HG02610 (cell line): ENCODE measurements at regions not wholly inside any gene's neighbourhood (a gene's known extent, or its start where the extent isn't known, plus 50 kb on each side); places are given as distances from the start of the nearest gene placed in this dataset.
A peak's percentile ranks its signal among the peaks of the same experiment; 100 is the strongest.
"Not testable (repeated sequence)": the region's sequence is repeated elsewhere in the genome, so short reads cannot be mapped to it uniquely, and the experiment has no call there.

Experiments used
- ATAC-seq: cut with Tn5 transposase; IDR thresholded peaks from one replicate; pipeline ENCODE4 v1.9.1; 2021; ENCODE audit warnings: mild to moderate bottlenecking, moderate library complexity; ENCODE audit not compliant: unreplicated experiment

GRCh38 chr1:144140243-144140642, 168.5 kb upstream of the FAM72C start:
- not testable (repeated sequence) for ATAC-seq

DNA sequence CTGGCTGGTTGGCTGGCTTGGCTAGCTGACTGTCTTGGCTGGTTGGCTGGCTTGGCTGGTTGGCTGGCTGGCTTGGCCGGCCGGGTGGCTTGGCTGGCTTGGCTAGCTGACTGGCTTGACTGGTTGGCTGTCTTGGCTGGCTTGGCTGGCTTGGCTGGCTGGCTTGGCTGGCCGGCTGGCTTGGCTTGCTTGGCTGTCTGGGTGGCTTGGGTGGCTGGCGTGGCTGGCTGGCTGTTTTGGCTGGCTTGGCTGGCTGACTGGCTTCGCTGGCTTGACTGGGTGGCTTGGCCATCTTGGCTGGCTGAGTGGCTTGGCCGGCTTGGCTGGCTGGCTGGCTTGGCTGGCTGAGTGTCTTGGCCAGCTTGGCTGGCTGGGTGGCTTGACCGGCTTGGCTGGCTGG, 133.2 kb upstream of the FAM72C start:
- ATAC-seq = not testable (repeated sequence)

- ATAC-seq = not testable (repeated sequence)
These were observed 132.4 kb upstream of the FAM72C start for GRCh38 chr1:144104000-144104677.

- not testable (repeated sequence) for ATAC-seq
These were observed 131.5 kb upstream of the FAM72C start for GRCh38 chr1:144103156-144103880.

- ATAC-seq = not testable (repeated sequence)
These were observed 130.4 kb upstream of the FAM72C start for GRCh38 chr1:144102046-144102745.

DNA sequence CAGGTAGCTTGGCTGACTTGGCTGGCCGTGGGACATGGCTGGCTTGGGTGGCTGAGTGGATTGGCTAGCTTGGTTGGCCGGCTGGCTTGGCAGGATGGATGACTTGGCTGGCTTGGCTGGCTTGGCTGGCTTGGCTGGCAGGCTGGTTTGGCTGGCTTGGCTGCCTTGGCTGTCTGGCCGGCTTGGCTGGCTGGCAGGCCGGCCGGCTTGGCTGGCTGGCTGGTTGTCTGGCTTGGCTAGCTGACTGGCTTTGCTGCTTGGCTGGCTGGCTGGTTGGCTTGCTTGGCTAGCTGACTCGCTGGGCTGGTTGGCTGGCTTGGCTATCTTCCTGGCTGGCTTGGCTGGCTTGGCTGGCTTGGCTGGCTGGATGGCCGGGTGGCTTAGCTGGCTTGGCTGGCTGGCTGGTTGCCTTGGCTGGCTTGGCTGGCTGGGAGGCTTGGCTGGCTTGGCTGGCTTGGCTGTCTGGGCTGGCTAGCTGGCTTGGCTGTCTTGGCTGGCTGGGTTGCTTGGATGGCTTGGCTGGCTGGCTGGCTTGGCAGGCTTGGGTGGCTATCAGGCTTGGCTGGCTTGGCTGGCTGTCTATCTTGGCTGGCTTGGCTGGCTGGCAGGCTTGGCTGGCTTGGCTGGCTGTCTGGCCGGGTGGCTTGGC, 129.7 kb upstream of the FAM72C start:
- ATAC-seq = no peak

DNA sequence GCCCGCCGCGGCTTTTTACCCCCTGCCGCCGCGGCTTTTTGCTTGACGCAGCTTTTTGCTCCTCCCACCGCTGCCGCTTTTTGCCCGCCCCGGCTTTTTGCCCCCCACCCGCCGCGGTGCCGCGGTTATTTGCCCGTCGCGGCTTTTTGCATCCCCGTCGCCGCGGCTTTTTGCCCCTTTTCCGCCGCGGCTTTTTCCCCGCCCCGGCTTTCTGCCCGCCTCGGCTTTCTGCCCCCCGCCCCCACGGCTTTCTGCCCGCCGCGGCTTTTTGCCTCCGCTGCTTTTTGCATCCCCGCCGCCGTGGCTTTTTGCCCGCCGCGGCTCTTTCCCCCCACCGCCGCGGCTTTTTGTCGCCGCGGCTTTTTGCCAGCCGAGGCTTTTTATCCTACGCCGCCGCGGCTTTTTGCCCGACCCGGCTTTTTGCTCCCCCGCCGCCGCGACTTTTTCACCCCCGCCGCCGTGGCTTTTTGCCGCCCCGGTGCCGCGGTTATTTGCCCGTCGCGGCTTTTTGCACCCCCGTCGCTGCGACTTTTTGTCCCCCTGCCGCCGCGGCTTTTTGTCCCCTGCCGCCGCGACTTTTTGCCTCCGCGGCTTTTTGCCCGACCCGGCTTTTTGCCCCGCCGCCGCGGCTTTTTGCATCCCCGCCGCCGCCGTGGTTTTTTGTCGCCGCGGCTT, 105.5 kb upstream of the FAM72C start:
- not testable (repeated sequence) for ATAC-seq

GRCh38 chr1:144076646-144077045, 104.9 kb upstream of the FAM72C start:
- ATAC-seq = not testable (repeated sequence)

- peak; percentile 40 for ATAC-seq
These were observed 98.7 kb upstream of the FAM72C start for GRCh38 chr1:144070394-144071053.

GRCh38 chr1:144067042-144067441, 95.3 kb upstream of the FAM72C start:
- not testable (repeated sequence) for ATAC-seq

GRCh38 chr1:144066071-144066813, 94.5 kb upstream of the FAM72C start:
- not testable (repeated sequence) for ATAC-seq

GRCh38 chr1:144065299-144066060, 93.7 kb upstream of the FAM72C start:
- ATAC-seq = not testable (repeated sequence)

GRCh38 chr1:144049365-144049764, 77.6 kb upstream of the FAM72C start:
- not testable (repeated sequence) for ATAC-seq

- ATAC-seq = not testable (repeated sequence)
These were observed 74.9 kb upstream of the FAM72C start for GRCh38 chr1:144046645-144047044.

DNA sequence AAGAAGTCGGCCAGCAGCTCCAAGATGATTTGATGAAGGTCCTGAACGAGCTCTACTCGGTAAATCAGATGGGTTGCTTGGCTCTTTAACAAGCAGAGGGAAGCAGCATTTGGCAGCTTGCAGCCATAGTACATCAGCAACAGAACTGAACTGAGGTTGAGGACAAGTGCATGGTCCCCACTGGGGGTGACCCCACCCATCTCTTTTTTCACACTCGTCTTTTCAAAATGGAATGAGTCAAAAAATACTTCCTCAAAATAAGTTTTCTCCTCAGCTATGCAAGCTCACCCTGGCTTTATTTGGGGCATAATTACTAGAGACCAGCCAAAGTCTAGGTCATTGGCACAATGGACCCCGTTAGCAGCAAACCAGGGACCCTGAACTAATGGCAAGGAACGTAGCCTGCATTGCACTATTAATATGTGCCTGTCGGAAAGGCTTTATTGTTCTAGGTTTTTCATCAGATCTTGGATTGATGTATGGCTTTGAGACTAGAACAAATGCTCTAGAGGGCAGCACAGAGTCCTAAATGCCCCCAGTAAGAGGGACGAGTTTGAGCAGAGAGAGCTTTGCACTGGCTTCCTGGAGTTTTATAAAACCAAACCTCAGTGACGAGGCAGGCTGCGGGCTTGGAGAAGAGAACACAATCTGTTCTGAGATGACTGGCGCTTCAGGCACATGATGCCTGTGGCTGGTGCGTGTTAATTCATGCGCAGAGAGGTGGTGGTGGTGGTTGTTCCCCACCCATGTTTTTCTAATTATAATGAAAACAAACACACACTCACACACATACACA, 74.2 kb upstream of the FAM72C start:
- not testable (repeated sequence) for ATAC-seq

DNA sequence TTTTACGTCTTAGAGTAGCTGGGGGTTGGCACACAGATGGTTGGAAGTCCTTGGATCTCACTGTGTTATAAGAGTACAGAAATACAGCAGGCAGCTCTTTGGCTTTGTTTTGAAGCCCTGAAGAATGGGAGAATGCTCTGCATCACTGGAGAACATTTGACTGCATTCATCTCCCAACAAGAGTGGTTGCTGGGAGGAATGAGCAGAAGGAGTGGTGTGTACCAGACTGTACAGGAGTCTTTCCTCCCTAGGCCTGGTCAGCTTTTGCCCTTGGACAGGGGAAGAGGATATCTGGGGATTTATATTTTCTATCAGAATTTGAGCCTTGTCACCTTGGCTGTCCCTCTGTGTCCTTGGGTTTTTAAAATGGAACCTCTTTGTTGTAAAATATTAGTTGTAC, 70.5 kb upstream of the FAM72C start:
- ATAC-seq = not testable (repeated sequence)

- ATAC-seq = not testable (repeated sequence)
These were observed 68.5 kb upstream of the FAM72C start for GRCh38 chr1:144040293-144040692.

GRCh38 chr1:144034045-144034444, 62.3 kb upstream of the FAM72C start:
- not testable (repeated sequence) for ATAC-seq
